ENCODE measurements at regions not wholly inside any gene's neighbourhood (a gene's known extent, or its start where the extent isn't known, plus 50 kb on each side); places are given as distances from the start of the nearest gene placed in this dataset.

DNA sequence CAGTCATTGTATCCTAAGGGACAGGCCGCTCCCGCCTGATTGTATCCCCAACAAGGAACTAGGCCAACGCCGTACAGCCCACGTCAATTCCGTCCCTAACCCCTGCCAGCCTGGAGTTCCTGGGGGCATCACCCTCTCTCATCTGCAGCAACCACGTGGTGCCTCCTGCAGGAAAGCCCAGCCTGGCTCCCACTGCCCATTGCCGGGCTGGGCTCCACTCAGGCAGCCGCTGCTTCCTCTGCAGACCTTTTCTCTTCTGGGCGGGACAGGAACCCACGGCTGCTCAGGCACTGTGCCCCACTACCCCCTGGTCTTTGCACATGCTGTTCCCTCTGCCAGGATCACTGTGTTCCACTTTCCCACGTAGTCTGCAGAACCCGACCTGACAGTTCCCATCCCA is 212.2 kb downstream of the TFCP2L1 start:
- TF ChIP-seq, protein P1, sequence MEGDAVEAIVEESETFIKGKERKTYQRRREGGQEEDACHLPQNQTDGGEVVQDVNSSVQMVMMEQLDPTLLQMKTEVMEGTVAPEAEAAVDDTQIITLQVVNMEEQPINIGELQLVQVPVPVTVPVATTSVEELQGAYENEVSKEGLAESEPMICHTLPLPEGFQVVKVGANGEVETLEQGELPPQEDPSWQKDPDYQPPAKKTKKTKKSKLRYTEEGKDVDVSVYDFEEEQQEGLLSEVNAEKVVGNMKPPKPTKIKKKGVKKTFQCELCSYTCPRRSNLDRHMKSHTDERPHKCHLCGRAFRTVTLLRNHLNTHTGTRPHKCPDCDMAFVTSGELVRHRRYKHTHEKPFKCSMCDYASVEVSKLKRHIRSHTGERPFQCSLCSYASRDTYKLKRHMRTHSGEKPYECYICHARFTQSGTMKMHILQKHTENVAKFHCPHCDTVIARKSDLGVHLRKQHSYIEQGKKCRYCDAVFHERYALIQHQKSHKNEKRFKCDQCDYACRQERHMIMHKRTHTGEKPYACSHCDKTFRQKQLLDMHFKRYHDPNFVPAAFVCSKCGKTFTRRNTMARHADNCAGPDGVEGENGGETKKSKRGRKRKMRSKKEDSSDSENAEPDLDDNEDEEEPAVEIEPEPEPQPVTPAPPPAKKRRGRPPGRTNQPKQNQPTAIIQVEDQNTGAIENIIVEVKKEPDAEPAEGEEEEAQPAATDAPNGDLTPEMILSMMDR (IDR thresholded peaks at IDR 0.05): no peak
- TF ChIP-seq POLR2A (IDR thresholded peaks at IDR 0.05) (no peak), POLR2AphosphoS5 (IDR thresholded peaks at IDR 0.05) (no peak)
